Activated CD4-positive, alpha-beta T cell treated with anti-CD3 and anti-CD28 coated beads, Interleukin-2, amount 10 ng/mL, durations not matched to agents 24 days and 14 days (primary cell): ENCODE measurements at regions not wholly inside any gene's neighbourhood (a gene's known extent, or its start where the extent isn't known, plus 50 kb on each side); places are given as distances from the start of the nearest gene placed in this dataset.
"Not testable (repeated sequence)": the region's sequence is repeated elsewhere in the genome, so short reads cannot be mapped to it uniquely, and the experiment has no call there.

Experiments used
- DNase-seq: peaks from one replicate; pipeline ENCODE4 v3.0.0; 2022
- H3K27ac Mint-ChIP-seq: one replicate; pipeline ENCODE4 v1.8.0; 2022; ENCODE audit warnings: mild to moderate bottlenecking, mixed read lengths
- H3K27me3 Mint-ChIP-seq: one replicate; pipeline ENCODE4 v1.8.0; 2022; ENCODE audit warnings: mixed read lengths
- H3K36me3 Mint-ChIP-seq: one replicate; pipeline ENCODE4 v1.8.0; 2022; ENCODE audit warnings: low read depth, mild to moderate bottlenecking, mixed read lengths
- H3K4me1 Mint-ChIP-seq: one replicate; pipeline ENCODE4 v1.8.0; 2021; ENCODE audit warnings: mixed read lengths
- H3K4me3 Mint-ChIP-seq: one replicate; pipeline ENCODE4 v1.8.0; 2022; ENCODE audit warnings: mild to moderate bottlenecking, moderate library complexity, mixed read lengths
- H3K9me3 Mint-ChIP-seq: one replicate; pipeline ENCODE4 v1.8.0; 2021; ENCODE audit warnings: mixed read lengths
- intact Hi-C: fragments of 100-400 bp; cut with micrococcal nuclease; formaldehyde crosslinking; loops from one replicate; pipeline ENCODE4 v1.15.1; 2023

DNA sequence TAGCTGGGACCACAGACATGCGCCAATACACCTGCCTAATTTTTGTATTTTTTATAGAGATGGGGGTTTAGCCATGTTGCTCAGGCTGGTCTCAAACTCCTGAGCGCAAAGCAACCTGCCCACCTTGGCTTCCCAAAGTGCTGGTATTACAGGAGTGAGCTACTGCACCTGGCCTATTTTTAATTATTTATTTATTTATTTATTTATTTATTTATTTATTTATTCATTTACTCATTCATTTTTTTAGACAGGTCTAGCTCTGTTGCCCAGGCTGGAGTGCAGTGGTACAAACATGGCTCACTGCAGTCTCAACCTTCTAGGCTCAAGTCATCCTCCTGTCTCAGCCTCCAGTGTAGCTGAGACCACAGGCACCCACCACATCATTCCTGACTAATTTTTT is 434.3 kb downstream of the DOK5 start:
- Mint-ChIP-seq H3K27ac (no peak overlapping the region), H3K27me3 (no peaks in the 10 kb centered on the region), H3K4me1 (no peaks in the 10 kb centered on the region), H3K36me3 (no peaks in the 10 kb centered on the region), H3K9me3 (peaks cover 10% of the 10 kb centered on the region), H3K4me3 (no peak overlapping the region)
- intact Hi-C loops, result no loop called here
- no peak for DNase-seq

DNA sequence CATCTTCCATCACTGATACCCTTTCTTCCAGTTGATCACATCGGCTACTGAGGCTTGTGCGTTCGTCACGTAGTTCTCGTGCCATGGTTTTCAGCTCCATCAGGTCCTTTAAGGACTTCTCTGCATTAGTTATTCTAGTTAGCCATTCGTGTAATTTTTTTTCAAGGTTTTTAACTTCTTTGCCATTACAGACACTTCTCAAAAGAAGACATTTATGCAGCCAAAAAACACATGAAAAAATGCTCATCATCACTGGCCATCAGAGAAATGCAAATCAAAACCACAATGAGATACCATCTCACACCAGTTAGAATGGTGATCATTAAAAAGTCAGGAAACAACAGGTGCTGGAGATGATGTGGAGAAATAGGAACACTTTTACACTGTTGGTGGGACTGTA is 430.7 kb downstream of the DOK5 start:
- H3K4me1 Mint-ChIP-seq, intact Hi-C loops, H3K27ac Mint-ChIP-seq, DNase-seq, H3K27me3 Mint-ChIP-seq, H3K36me3 Mint-ChIP-seq, H3K9me3 Mint-ChIP-seq, H3K4me3 Mint-ChIP-seq: not testable (repeated sequence)

DNA sequence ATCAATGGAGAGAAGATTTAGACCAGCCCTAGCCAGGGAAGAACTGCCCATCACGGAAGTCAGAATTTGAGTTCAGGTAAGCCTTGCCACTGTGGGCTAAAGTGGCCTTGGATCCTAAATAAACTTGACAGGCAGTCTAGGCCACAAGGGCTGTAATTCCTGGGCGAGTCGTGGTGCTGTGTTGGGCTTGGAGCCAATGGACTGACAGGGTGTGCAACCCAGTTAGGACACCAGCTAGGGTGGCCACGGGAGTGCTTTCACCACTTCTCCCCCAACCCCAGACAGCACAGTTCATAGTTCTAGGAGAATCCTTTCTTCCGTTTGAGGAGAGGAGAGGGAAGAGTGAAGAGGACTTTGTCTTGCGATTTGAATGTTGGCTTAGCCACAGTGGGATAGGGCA is 422.4 kb downstream of the DOK5 start:
- Mint-ChIP-seq H3K9me3 (peaks cover 17% of the 10 kb centered on the region), H3K36me3 (no peaks in the 10 kb centered on the region), H3K27me3 (no peaks in the 10 kb centered on the region), H3K4me3 (no peak overlapping the region), H3K27ac (no peak overlapping the region), H3K4me1 (no peaks in the 10 kb centered on the region)
- DNase-seq, result no peak
- intact Hi-C loops, result no loop called here

DNA sequence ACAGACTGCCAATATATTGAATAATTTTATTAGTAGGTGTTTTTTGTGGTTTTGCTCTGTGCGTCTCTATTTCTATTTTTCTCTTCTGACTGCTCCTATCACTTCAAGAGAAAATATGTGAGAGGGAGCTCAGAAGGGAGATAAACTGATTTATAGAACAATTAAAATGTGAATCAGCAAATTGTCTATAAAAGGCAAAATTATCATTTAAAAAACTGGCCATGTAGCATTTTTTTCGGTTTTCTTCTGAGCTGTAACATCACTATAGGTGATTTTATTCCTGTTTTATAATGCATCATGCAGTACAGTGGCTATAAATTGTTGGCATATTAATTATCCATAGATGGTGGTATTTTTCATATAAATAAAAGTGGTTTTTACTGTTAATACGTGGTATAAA is 416.5 kb downstream of the DOK5 start:
- no peak for DNase-seq
- H3K27me3 Mint-ChIP-seq, result no peaks in the 10 kb centered on the region
- intact Hi-C loops, result no loop called here
- no peak overlapping the region for H3K4me3 Mint-ChIP-seq
- no peaks in the 10 kb centered on the region for H3K36me3 Mint-ChIP-seq
- peaks cover 3% of the 10 kb centered on the region for H3K9me3 Mint-ChIP-seq
- no peaks in the 10 kb centered on the region for H3K4me1 Mint-ChIP-seq
- no peak overlapping the region for H3K27ac Mint-ChIP-seq

DNA sequence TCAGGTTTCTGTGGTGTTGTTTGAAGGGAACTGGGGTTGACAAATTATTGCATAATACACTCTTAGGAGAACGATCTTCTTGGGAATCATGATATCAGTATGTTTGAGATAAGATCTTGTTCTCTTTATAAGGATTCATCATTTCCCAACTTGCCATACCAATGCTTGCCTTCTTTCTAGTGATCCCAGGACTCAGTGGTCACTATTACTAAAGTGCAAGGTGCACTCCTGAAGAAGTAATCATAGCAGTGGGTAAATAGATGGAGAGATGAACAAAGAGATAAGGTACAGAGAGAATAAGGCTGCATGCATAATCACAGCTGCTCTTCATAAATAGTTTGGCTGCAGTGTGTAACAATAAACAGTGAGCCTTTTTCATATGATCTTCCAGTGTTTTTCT is 404.0 kb downstream of the DOK5 start:
- H3K27ac Mint-ChIP-seq, result no peak overlapping the region
- H3K36me3 Mint-ChIP-seq, result no peaks in the 10 kb centered on the region
- DNase-seq, result no peak
- H3K27me3 Mint-ChIP-seq, result no peaks in the 10 kb centered on the region
- H3K4me1 Mint-ChIP-seq, result no peaks in the 10 kb centered on the region
- intact Hi-C loops, result no loop called here
- no peaks in the 10 kb centered on the region for H3K9me3 Mint-ChIP-seq
- H3K4me3 Mint-ChIP-seq, result no peak overlapping the region

DNA sequence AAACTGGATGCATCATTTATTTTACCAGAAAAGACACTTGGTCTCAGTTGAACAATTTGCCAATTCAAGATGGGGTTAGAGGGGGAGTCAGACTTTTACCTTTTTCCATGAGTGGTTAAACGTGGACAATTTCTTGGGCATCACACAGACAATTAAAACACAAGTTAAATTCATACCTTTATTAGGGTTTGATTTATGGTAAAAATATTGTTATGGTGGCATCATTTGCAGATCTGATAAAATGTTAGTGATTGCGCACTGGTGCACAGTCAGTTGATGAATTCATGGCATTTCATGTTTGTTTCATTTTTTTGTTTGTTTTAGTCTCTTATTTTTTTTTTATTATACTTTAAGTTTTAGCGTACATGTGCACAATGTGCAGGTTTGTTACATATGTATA is 399.9 kb downstream of the DOK5 start:
- DNase-seq, result no peak
- Mint-ChIP-seq H3K4me1 (no peaks in the 10 kb centered on the region), H3K4me3 (no peak overlapping the region), H3K27ac (no peak overlapping the region), H3K9me3 (no peaks in the 10 kb centered on the region), H3K27me3 (no peaks in the 10 kb centered on the region), H3K36me3 (no peaks in the 10 kb centered on the region)
- intact Hi-C loops, result no loop called here

DNA sequence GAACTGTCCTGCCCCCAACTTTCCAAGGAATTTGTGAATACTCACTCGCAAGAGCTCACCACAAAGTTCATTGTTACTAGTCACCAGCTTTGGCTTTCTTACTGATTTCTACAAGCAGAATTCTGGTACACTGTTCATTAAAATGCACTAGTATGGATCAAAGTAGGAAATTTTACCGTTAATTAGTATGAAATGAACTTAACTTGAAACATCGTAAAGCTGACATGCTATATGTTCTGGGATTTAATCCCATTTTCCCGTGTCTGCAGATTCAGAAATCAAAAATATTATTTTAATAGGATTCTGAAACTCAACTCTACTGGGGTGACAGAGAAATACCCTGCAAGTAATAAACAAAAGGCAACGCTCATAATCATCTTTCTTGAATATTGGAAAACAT is 399.3 kb downstream of the DOK5 start:
- Mint-ChIP-seq H3K27me3 (no peaks in the 10 kb centered on the region), H3K4me1 (no peaks in the 10 kb centered on the region), H3K4me3 (no peak overlapping the region), H3K27ac (no peak overlapping the region), H3K9me3 (no peaks in the 10 kb centered on the region), H3K36me3 (no peaks in the 10 kb centered on the region)
- intact Hi-C loops, result no loop called here
- no peak for DNase-seq

DNA sequence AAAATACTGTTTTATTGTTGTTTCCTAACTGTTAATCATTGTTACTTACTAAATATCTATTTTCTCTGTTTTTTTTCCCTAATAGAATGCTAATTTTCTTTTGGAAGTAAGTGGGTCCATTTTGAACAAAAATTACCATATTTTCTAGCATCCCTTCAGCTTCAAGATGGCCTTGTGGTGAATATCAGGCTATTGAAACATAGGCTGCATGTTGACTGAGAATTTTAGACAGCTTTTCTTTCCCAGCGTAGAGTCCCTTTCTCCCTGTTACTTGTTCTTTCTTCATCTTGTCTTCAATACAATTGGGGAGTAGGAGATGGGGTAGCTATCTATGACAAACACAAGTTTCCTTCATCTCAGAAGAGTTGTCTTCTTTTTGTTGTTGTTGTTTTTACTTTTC is 397.0 kb downstream of the DOK5 start:
- Mint-ChIP-seq H3K9me3 (no peaks in the 10 kb centered on the region), H3K36me3 (no peaks in the 10 kb centered on the region), H3K27ac (no peak overlapping the region), H3K27me3 (no peaks in the 10 kb centered on the region), H3K4me3 (no peak overlapping the region), H3K4me1 (no peaks in the 10 kb centered on the region)
- no peak for DNase-seq
- intact Hi-C loops, result no loop called here

DNA sequence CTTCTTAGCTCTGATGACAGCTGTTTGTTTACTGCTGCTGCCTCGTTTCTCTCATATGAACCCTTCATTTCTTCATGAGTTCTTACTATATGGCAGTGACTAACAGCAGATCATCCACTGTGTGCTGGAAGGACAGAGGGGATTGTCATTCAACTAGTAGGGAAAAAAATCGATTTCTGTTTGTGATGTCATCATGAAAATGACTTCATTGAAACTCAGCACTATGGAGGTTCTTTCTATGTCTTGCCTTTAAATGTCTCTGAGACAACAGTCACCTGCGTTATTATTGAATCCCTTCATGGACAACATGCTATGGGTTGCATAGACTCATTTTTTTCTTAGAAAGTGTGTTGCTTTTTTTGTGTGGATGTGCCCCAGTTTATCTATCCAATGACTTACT is 394.4 kb downstream of the DOK5 start:
- Mint-ChIP-seq H3K27ac (no peak overlapping the region), H3K9me3 (no peaks in the 10 kb centered on the region), H3K36me3 (no peaks in the 10 kb centered on the region), H3K4me3 (no peak overlapping the region), H3K27me3 (no peaks in the 10 kb centered on the region), H3K4me1 (no peaks in the 10 kb centered on the region)
- DNase-seq, result no peak
- intact Hi-C loops, result no loop called here

DNA sequence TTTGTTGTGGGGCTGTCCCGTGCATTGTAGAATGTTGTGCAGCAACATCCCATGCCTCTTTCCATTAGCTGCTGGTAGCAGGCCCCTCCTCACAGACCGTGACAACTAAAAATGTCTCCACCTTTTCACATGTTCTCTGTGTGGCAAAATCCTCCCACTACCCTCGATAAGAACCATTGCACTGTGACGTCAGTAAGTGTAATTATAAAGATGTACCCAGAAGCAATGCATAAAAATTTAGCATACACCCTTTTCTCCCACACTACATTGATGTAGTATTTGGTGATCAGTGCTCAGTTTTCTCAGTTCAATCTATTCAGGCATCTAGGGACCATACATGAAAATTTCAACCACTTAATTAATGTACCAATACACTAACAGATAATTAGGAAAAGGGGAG is 389.9 kb downstream of the DOK5 start:
- no peak overlapping the region for H3K4me3 Mint-ChIP-seq
- no peaks in the 10 kb centered on the region for H3K4me1 Mint-ChIP-seq
- H3K36me3 Mint-ChIP-seq, result no peaks in the 10 kb centered on the region
- no peak overlapping the region for H3K27ac Mint-ChIP-seq
- DNase-seq, result no peak
- no peaks in the 10 kb centered on the region for H3K27me3 Mint-ChIP-seq
- peaks cover 8% of the 10 kb centered on the region for H3K9me3 Mint-ChIP-seq
- intact Hi-C loops, result no loop called here

DNA sequence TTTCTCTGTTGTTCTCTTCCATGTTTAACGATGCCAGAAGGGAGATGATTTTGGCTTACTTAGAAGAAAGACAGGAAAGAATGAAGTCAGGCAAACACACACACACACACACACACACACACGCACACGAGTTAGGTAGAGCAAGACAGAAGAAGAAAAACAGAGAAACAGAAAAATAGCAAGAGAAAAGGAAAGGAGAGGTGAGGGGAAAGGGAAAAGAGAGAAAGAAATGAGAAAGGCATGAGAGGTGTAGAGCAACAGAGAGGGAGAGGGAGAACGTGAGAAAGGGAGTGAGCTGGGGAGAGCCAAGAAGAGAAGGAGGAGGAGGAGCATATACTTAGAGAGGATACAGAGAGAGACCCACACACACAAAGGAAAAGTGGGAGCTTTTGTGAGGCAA is 385.3 kb downstream of the DOK5 start:
- no peak overlapping the region for H3K27ac Mint-ChIP-seq
- no peak for DNase-seq
- H3K36me3 Mint-ChIP-seq, result no peaks in the 10 kb centered on the region
- intact Hi-C loops, result no loop called here
- H3K4me3 Mint-ChIP-seq, result no peak overlapping the region
- H3K4me1 Mint-ChIP-seq, result no peaks in the 10 kb centered on the region
- no peaks in the 10 kb centered on the region for H3K27me3 Mint-ChIP-seq
- H3K9me3 Mint-ChIP-seq, result peaks cover 8% of the 10 kb centered on the region

DNA sequence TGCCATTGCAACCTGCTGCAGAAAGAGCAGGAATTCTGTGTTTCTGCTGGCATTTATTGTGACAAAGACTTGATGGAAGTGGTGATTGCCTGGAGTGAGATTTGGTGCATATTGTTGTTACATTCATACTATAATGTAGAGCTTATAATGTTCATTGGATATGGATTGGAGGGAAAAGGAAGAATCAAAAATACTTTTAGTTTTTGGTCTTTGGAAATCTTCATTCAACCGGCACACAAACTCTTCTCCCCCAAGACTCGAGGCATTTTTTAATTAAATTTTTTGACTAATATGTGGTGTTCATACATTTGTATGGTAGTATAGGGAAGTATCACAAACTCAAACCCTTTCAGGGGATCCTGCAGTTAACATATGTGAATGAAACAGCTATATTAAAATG is 380.8 kb downstream of the DOK5 start:
- Mint-ChIP-seq H3K27me3 (no peaks in the 10 kb centered on the region), H3K4me1 (no peaks in the 10 kb centered on the region), H3K27ac (no peak overlapping the region), H3K4me3 (no peak overlapping the region), H3K9me3 (no peaks in the 10 kb centered on the region), H3K36me3 (no peaks in the 10 kb centered on the region)
- intact Hi-C loops, result no loop called here
- no peak for DNase-seq

DNA sequence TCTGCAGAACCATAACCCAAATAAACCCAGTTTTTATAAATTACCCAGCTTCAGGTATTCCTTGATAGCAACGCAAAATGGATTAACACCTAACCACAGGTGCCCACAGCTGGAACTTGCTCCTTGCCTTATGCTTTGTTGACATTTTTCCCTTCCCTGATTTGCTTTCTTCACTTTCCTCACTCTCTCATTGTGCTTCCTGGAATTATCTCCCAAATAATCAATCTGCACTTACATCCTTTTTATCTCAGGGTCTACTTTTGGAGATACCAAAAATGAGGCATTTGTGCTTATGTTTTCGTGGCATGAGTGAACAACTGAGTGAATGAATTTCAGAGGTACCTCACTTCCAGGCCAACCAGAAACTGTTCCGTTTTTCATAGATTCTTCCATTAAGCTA is 374.3 kb downstream of the DOK5 start:
- Mint-ChIP-seq H3K27ac (no peak overlapping the region), H3K27me3 (no peaks in the 10 kb centered on the region), H3K4me3 (no peak overlapping the region), H3K36me3 (no peaks in the 10 kb centered on the region), H3K4me1 (no peaks in the 10 kb centered on the region), H3K9me3 (no peaks in the 10 kb centered on the region)
- no peak for DNase-seq
- intact Hi-C loops, result no loop called here

DNA sequence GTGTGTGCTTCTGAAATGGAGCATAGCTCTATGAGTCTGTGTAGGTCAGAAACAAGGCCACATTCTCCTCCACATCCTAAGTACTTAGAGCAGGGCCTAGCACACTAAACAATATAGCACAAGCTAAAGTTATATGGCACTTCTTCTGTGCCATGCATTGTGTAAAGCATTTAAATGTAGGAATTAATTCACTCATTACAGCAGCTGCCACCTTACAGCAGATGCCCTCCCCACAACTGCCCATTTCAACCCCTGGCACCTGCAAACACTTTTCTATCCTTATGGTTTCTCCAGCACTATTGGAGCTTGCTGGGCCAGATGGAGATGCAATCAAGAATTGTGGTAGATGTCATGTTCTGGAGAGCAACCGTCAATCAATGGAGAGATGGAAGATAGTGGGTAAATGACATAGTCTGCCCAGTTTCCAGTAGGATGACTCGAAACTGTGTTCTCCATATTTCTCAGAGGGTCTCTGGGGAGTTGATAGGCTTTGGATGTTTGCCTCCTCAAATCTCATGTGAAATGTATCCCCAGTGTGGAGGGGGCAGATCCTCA is 373.7 kb downstream of the DOK5 start:
- no peak overlapping the region for H3K27ac Mint-ChIP-seq
- no peaks in the 10 kb centered on the region for H3K4me1 Mint-ChIP-seq
- intact Hi-C loops, result no loop called here
- no peaks in the 10 kb centered on the region for H3K36me3 Mint-ChIP-seq
- H3K9me3 Mint-ChIP-seq, result no peaks in the 10 kb centered on the region
- no peak overlapping the region for H3K4me3 Mint-ChIP-seq
- H3K27me3 Mint-ChIP-seq, result no peaks in the 10 kb centered on the region
- DNase-seq, result no peak

DNA sequence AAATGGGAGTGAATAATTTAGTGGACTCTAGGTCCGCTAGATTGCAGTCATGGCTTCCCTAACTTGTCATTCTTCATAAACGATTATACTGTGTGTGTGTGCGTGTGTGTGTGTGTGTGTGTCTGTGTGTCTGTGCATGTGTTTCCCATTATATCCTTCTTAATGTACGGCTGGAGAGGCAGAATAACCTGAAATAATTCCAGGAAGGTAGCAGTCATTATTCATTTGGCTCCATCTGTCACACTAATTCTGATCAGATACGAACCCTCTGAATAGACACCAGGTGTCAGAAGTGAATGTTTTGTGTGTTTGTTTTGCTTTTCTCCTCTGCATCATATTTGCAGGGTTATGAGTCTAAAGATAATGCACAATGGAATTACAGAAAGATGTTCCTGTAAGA is 372.9 kb downstream of the DOK5 start:
- intact Hi-C loops, result no loop called here
- no peaks in the 10 kb centered on the region for H3K4me1 Mint-ChIP-seq

More for the DNA sequence above, 372.9 kb downstream of the DOK5 start:
- Mint-ChIP-seq H3K27ac (no peak overlapping the region), H3K36me3 (no peaks in the 10 kb centered on the region), H3K4me3 (no peak overlapping the region), H3K27me3 (no peaks in the 10 kb centered on the region), H3K9me3 (no peaks in the 10 kb centered on the region)
- DNase-seq, result no peak
